Mucosa of rectum (tissue), 2 donors: ENCODE measurements at regions not wholly inside any gene's neighbourhood (a gene's known extent, or its start where the extent isn't known, plus 50 kb on each side); places are given as distances from the start of the nearest gene placed in this dataset.
"Not testable (repeated sequence)": the region's sequence is repeated elsewhere in the genome, so short reads cannot be mapped to it uniquely, and the experiment has no call there.

Experiments used
- H3K27ac ChIP-seq, 2 donors: one replicate each; pipeline ENCODE4 v1.7.0; 2013; ENCODE audit warnings: inconsistent platforms in 2 of 2, low read depth in 2 of 2, low read length in 2 of 2
- H3K27me3 ChIP-seq, 2 donors: one replicate each; pipeline ENCODE4 v1.7.0; 2013; ENCODE audit warnings: low read length in 2 of 2; ENCODE audit not compliant: control insufficient read depth in 2 of 2, insufficient read depth in 2 of 2
- H3K36me3 ChIP-seq, 2 donors: one replicate each; pipeline ENCODE4 v1.7.0; 2013; ENCODE audit warnings: low read length in 2 of 2; ENCODE audit not compliant: control insufficient read depth in 2 of 2, insufficient read depth in 2 of 2
- H3K4me1 ChIP-seq, 2 donors: one replicate each; pipeline ENCODE4 v1.7.0; 2013; ENCODE audit warnings: low read length in 2 of 2, mild to moderate bottlenecking in 1 of 2; ENCODE audit not compliant: control insufficient read depth in 2 of 2, insufficient read depth in 2 of 2
- H3K4me3 ChIP-seq, 2 donors: one replicate each; pipeline ENCODE4 v1.7.0; 2013; ENCODE audit warnings: low read length in 2 of 2
- H3K9ac ChIP-seq, 2 donors: one replicate each; pipeline ENCODE4 v1.7.0; 2013; ENCODE audit warnings: low read length in 2 of 2, low read depth in 1 of 2, mild to moderate bottlenecking in 1 of 2
- H3K9me3 ChIP-seq, 2 donors: one replicate each; pipeline ENCODE4 v1.7.0; 2013; ENCODE audit warnings: low read length in 2 of 2; ENCODE audit not compliant: control insufficient read depth in 2 of 2
- donor health status: healthy.
- donor health status: Normal muscosa, but diverticular disease.

GRCh38 chr13:90455823-90456222 is 891.7 kb upstream of the MIR17HG start:
- Histone ChIP-seq H3K9ac (no peak overlapping the region), H3K36me3 (no peaks in the 10 kb centered on the region), H3K4me3 (no peak overlapping the region), H3K27ac (no peak overlapping the region), H3K4me1 (no peaks in the 10 kb centered on the region), H3K9me3 (no peaks in the 10 kb centered on the region), H3K27me3 (no peaks in the 10 kb centered on the region)

- Histone ChIP-seq H3K36me3 (no peaks in the 10 kb centered on the region), H3K9me3 (no peaks in the 10 kb centered on the region), H3K4me1 (no peaks in the 10 kb centered on the region), H3K9ac (no peak overlapping the region), H3K27ac (no peak overlapping the region), H3K4me3 (no peak overlapping the region), H3K27me3 (no peaks in the 10 kb centered on the region)
Measured at GRCh38 chr13:90461398-90461797, 886.1 kb upstream of the MIR17HG start.

- Histone ChIP-seq H3K9me3 (no peaks in the 10 kb centered on the region), H3K4me3 (no peak overlapping the region), H3K4me1 (no peaks in the 10 kb centered on the region), H3K27me3 (no peaks in the 10 kb centered on the region), H3K27ac (no peak overlapping the region), H3K9ac (no peak overlapping the region), H3K36me3 (no peaks in the 10 kb centered on the region)
Measured at GRCh38 chr13:90477216-90477615, 870.3 kb upstream of the MIR17HG start.

GRCh38 chr13:90483906-90484305 is 863.6 kb upstream of the MIR17HG start:
- no peak overlapping the region for H3K9ac ChIP-seq
- H3K36me3 ChIP-seq, result no peaks in the 10 kb centered on the region
- H3K27me3 ChIP-seq, result no peaks in the 10 kb centered on the region
- H3K27ac ChIP-seq, result no peak overlapping the region
- no peak overlapping the region for H3K4me3 ChIP-seq
- no peaks in the 10 kb centered on the region for H3K4me1 ChIP-seq
- no peaks in the 10 kb centered on the region for H3K9me3 ChIP-seq

- no peaks in the 10 kb centered on the region for H3K4me1 ChIP-seq
- no peak overlapping the region for H3K9ac ChIP-seq
- no peaks in the 10 kb centered on the region for H3K9me3 ChIP-seq
- no peak overlapping the region for H3K27ac ChIP-seq
- H3K36me3 ChIP-seq, result no peaks in the 10 kb centered on the region
- H3K27me3 ChIP-seq, result no peaks in the 10 kb centered on the region
- no peak overlapping the region for H3K4me3 ChIP-seq
Measured at GRCh38 chr13:90485436-90485835, 862.1 kb upstream of the MIR17HG start.

DNA sequence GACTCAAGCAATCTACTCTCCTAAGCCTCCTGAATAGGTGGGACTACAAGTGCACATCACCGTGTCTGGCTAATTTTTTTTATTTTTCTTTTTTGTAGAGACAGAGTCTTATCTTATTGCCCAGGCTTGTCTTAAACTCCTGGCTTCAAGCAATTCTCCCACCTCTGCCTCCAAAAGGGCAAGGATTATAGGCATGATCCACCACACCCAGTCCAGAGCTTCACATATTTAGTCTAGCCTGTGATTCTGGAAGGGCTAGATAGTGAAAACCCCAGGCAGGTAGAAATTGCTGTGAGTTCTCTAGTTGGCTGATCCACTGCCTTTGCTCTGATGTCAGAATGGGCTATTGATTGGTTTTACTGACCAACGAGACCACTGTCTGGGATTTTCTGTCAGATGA is 854.6 kb upstream of the MIR17HG start:
- Histone ChIP-seq H3K9me3 (no peaks in the 10 kb centered on the region), H3K4me3 (no peak overlapping the region), H3K27ac (no peak overlapping the region), H3K27me3 (no peaks in the 10 kb centered on the region), H3K36me3 (no peaks in the 10 kb centered on the region), H3K4me1 (no peaks in the 10 kb centered on the region), H3K9ac (no peak overlapping the region)

GRCh38 chr13:90493667-90494066 is 853.8 kb upstream of the MIR17HG start:
- Histone ChIP-seq H3K9ac (no peak overlapping the region), H3K9me3 (no peaks in the 10 kb centered on the region), H3K27me3 (no peaks in the 10 kb centered on the region), H3K36me3 (no peaks in the 10 kb centered on the region), H3K4me1 (no peaks in the 10 kb centered on the region), H3K27ac (no peak overlapping the region), H3K4me3 (no peak overlapping the region)

DNA sequence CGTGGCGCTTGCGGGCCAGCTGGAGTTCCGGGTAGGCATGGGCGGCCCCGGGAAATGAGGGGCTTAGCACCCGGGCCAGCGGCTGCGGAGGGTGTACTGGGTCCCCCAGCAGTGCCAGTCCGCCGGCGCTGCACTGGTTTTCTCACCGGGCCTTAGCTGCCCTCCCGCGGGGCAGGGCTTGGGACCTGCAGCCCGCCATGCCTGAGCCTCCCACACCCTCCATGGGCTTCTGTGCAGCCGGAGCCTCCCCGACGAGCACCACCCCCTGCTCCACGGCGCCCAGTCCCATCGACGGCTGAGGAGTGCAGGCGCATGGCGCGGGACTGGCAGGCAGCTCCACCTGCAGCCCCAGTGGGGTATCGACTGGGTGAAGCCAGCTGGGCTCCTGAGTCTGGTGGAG is 852.6 kb upstream of the MIR17HG start:
- H3K27me3 ChIP-seq, H3K27ac ChIP-seq, H3K4me1 ChIP-seq, H3K9me3 ChIP-seq, H3K36me3 ChIP-seq, H3K4me3 ChIP-seq, H3K9ac ChIP-seq: not testable (repeated sequence)

DNA sequence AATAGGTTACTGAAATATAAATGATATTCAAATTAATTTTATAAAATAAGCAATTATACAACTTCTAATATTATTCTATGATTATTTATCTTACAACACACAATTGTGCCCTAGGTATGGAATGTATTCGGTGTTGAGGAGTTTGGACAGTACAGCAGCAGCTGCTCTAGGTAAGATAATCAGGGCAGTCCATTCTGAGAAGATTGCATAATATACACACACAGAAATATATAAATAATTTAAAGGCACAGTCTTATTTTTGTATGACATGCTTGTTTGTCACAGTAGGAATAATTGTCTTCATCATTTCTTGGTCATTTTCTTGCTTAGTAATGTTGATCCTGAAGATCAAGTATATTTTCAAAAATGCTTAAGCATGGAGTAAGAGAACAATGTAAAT is 849.4 kb upstream of the MIR17HG start:
- no peak overlapping the region for H3K27ac ChIP-seq
- no peaks in the 10 kb centered on the region for H3K4me1 ChIP-seq
- no peaks in the 10 kb centered on the region for H3K27me3 ChIP-seq
- no peak overlapping the region for H3K9ac ChIP-seq
- no peaks in the 10 kb centered on the region for H3K36me3 ChIP-seq
- H3K4me3 ChIP-seq, result no peak overlapping the region
- H3K9me3 ChIP-seq, result no peaks in the 10 kb centered on the region

- H3K4me1 ChIP-seq, result no peaks in the 10 kb centered on the region
- H3K36me3 ChIP-seq, result no peaks in the 10 kb centered on the region
- H3K4me3 ChIP-seq, result no peak overlapping the region
- no peak overlapping the region for H3K9ac ChIP-seq
- no peak overlapping the region for H3K27ac ChIP-seq
- no peaks in the 10 kb centered on the region for H3K27me3 ChIP-seq
- H3K9me3 ChIP-seq, result no peaks in the 10 kb centered on the region
Measured at GRCh38 chr13:90498816-90499215, 848.7 kb upstream of the MIR17HG start.

DNA sequence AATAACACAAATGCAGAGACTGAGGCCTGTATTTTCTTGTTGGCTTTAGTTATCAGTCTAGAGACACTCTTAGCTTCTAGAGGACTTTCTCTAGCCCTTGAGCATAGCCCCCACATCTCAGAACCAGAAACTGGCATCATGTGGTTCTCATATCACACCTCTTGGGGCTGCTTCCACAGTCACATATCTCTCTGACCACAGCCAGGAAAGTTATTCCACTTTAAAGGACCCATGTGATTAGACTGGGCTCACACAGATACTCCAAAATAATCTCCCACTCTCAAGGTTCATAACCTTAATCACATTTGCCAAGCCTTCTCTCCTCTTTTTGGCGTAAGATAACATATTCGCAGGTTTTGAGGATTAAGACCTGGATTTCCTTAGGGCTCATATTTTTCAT is 846.9 kb upstream of the MIR17HG start:
- Histone ChIP-seq H3K4me3 (no peak overlapping the region), H3K9ac (no peak overlapping the region), H3K9me3 (no peaks in the 10 kb centered on the region), H3K27ac (no peak overlapping the region), H3K36me3 (no peaks in the 10 kb centered on the region), H3K4me1 (no peaks in the 10 kb centered on the region), H3K27me3 (no peaks in the 10 kb centered on the region)
